NCI-H446 (cell line): ENCODE measurements at regions not wholly inside any gene's neighbourhood (a gene's known extent, or its start where the extent isn't known, plus 50 kb on each side); places are given as distances from the start of the nearest gene placed in this dataset.
"Not testable (repeated sequence)": the region's sequence is repeated elsewhere in the genome, so short reads cannot be mapped to it uniquely, and the experiment has no call there.

Experiments
- DNase-seq, 2 experiments: peaks; one replicate each; lab custom pipeline; 2025; lab: John Stamatoyannopoulos, UW

GRCh38 chr18:78283425-78283824 lies 696.2 kb upstream of the SALL3 start:
- DNase-seq: not testable (repeated sequence)

- no peak for DNase-seq
Measured at GRCh38 chr18:78292618-78293380, 686.8 kb upstream of the SALL3 start.

GRCh38 chr18:78293540-78293939 lies 686.1 kb upstream of the SALL3 start:
- DNase-seq: no peak

GRCh38 chr18:78293940-78294541 lies 685.6 kb upstream of the SALL3 start:
- DNase-seq: no peak

GRCh38 chr18:78295262-78295661 lies 684.4 kb upstream of the SALL3 start:
- DNase-seq: no peak

- no peak for DNase-seq
Measured at GRCh38 chr18:78296166-78296565, 683.5 kb upstream of the SALL3 start.

- DNase-seq: no peak
Measured at GRCh38 chr18:78297048-78297447, 682.6 kb upstream of the SALL3 start.

- DNase-seq: no peak
Measured at GRCh38 chr18:78303519-78304191, 676.0 kb upstream of the SALL3 start.

- DNase-seq: no peak
Measured at GRCh38 chr18:78304192-78305164, 675.1 kb upstream of the SALL3 start.

- DNase-seq: no peak
Measured at GRCh38 chr18:78305789-78306188, 673.8 kb upstream of the SALL3 start.

- no peak for DNase-seq
Measured at GRCh38 chr18:78309307-78309706, 670.3 kb upstream of the SALL3 start.

- no peak for DNase-seq
Measured at GRCh38 chr18:78309924-78310323, 669.7 kb upstream of the SALL3 start.

GRCh38 chr18:78319264-78319663 lies 660.4 kb upstream of the SALL3 start:
- no peak for DNase-seq

GRCh38 chr18:78319961-78320360 lies 659.7 kb upstream of the SALL3 start:
- DNase-seq: no peak

- DNase-seq: no peak
Measured at GRCh38 chr18:78321402-78321801, 658.2 kb upstream of the SALL3 start.

GRCh38 chr18:78323453-78324197 lies 656.0 kb upstream of the SALL3 start:
- DNase-seq: no peak

- DNase-seq: no peak
Measured at GRCh38 chr18:78327643-78328042, 652.0 kb upstream of the SALL3 start.

- no peak for DNase-seq
Measured at GRCh38 chr18:78330766-78331165, 648.9 kb upstream of the SALL3 start.

- no peak for DNase-seq
Measured at GRCh38 chr18:78352910-78353309, 626.7 kb upstream of the SALL3 start.

- no peak for DNase-seq
Measured at GRCh38 chr18:78362198-78362597, 617.4 kb upstream of the SALL3 start.
